RPMI8226 (cell line): ENCODE measurements at regions not wholly inside any gene's neighbourhood (a gene's known extent, or its start where the extent isn't known, plus 50 kb on each side); places are given as distances from the start of the nearest gene placed in this dataset.
"Not testable (repeated sequence)": the region's sequence is repeated elsewhere in the genome, so short reads cannot be mapped to it uniquely, and the experiment has no call there.

Experiments used
- DNase-seq: peaks from one replicate; pipeline ENCODE4 v3.0.0-alpha.2; 2015

- no peak for DNase-seq
Measured at GRCh38 chr18:42334931-42335330, 379.9 kb downstream of the PIK3C3 start.

- DNase-seq: no peak
Measured at GRCh38 chr18:42336139-42336538, 381.1 kb downstream of the PIK3C3 start.

DNA sequence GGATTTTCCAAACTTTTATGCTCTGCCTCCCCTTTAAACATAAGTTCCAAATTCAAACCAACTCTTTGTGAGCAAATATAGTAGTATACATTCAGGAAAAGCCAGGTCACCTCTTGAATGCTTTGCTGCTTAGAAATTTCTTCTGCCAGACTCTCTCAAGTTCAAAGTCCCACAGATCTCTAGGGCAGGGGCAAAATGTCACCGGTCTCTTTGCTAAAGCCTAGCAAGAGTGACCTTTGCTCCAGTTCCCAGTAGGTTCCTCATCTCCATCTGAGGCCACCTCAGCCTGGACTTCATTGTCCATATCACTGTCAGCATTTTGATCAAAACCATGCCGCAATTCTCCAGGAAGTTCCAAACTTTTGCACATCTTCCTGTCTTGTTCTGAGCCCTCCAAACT lies 382.3 kb downstream of the PIK3C3 start:
- not testable (repeated sequence) for DNase-seq

GRCh38 chr18:42338683-42339082 lies 383.6 kb downstream of the PIK3C3 start:
- DNase-seq: no peak

DNA sequence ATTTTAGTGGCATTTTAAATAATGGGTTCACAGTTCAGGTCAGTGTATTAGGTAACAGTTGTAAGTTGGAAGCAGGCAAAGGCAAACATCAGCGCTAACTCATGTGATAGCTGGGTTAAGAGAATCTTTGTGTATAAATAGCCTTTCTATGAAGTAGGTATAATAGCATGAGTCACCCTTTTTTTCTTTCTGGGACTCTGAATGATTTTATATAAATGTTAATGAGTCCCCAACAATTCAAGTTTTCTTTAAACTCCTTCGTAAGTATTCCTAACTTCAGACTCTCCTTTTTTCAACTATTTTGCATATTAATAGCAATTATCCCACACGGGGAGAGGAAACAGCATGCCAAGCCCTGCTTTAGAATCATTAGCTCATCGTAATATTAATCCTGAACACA lies 384.3 kb downstream of the PIK3C3 start:
- no peak for DNase-seq

DNA sequence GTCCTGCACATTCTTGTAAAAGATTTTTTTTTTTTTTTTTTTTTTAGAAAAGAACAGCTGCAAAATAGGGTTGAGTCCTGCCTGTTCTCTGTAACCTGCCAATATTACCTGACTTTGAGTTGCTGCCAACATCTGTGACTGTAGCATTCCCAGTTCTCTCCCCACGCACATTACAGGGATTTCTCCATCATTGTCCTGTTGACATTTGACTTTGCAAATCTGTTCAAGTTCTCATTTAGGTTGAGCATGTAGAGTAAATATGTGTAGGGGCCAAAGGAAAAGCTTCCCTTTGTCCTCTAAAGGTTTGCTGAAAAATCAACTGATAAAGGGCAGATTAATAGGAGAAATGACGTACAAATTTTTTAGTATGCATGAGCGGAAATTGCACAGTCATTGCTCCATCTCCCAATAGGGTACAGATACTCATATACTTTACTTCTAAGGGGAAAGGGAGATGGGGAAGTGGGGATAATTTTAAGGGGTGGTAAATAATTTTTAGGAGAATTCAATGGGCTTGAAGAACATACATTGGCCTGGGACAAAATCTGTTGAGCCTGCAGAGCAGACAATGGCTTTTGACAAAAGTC lies 385.5 kb downstream of the PIK3C3 start:
- DNase-seq: no peak

DNA sequence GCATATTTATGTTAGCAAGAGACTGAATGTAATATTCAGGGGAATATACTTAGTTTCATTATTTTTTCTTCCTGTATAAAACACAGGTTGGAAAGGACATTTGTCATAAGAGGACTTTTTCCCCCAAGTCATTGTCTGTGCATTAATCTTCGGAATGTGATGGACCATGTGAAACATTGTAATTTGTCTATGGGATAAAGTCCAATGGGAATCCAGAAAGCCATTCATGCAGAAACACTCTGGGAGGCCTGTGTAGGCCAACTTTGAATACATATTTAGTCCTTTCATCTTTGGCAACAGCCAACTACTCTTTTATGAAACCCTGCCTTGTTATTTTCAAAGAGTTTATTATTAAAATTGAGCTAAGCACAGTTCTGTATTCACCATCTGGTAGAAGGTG lies 386.4 kb downstream of the PIK3C3 start:
- no peak for DNase-seq

DNA sequence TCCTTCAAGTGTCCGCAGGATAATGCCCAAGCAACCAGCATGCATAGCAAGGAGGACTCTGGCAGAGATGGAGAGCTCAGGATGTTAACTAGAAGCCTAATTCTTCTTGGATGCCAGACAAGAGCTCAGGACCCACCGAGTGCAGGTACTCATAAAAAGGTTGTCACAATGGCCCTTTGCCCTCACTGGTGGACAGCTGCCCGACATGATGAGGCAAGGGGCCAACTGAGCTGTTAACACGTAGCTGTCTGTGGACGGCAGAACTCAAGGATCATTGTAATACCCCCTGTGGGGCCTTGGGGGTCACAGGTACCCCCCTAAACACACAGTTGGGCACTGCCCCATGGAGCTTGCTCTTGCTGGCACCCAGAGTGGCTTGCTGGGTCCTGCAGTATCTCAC lies 393.7 kb downstream of the PIK3C3 start:
- no peak for DNase-seq

DNA sequence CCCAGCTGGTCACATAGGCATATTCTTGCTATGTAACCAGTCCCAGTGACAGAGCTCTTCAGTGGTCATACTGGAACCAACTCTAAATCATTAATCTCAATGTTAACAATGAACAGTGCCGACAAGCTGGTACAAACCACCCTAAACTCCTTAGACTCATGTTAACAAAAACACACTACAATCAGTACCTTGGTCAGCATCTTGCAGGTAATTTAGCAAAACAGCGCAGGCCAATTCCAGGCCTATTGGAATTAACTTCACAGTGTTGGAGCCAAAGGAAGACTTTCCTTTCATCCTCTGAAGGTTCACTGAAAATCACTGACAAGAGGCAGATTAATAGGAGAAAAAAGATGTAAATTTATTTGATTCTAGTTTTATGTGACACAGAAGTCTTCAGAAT lies 396.4 kb downstream of the PIK3C3 start:
- DNase-seq: no peak

- no peak for DNase-seq
Measured at GRCh38 chr18:42360716-42361115, 405.7 kb downstream of the PIK3C3 start.

- no peak for DNase-seq
Measured at GRCh38 chr18:42363446-42364441, 408.7 kb downstream of the PIK3C3 start.

- DNase-seq: no peak
Measured at GRCh38 chr18:42364766-42365165, 409.7 kb downstream of the PIK3C3 start.

DNA sequence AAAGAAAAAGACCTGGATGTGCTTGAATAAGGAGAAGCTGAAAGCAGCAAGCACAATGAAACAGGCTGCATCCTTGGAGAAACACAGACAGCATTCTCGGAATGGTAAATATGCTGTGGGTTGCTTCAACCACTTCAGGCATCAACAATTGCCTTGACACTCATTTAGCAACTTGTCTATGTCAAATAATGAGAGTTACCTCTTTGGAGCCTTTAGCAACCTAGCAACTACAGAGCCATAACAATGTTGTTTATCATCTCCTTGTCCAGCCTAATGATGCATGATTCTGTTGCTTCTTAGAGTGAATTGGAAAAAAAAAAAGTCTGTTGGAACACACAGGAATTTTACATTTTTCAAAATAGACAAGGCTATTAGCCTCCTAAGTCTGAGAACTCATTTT lies 410.6 kb downstream of the PIK3C3 start:
- no peak for DNase-seq

- no peak for DNase-seq
Measured at GRCh38 chr18:42373584-42373983, 418.6 kb downstream of the PIK3C3 start.

GRCh38 chr18:42374961-42375360 lies 419.9 kb downstream of the PIK3C3 start:
- no peak for DNase-seq

- not testable (repeated sequence) for DNase-seq
Measured at GRCh38 chr18:42378854-42379253, 423.8 kb downstream of the PIK3C3 start.

DNA sequence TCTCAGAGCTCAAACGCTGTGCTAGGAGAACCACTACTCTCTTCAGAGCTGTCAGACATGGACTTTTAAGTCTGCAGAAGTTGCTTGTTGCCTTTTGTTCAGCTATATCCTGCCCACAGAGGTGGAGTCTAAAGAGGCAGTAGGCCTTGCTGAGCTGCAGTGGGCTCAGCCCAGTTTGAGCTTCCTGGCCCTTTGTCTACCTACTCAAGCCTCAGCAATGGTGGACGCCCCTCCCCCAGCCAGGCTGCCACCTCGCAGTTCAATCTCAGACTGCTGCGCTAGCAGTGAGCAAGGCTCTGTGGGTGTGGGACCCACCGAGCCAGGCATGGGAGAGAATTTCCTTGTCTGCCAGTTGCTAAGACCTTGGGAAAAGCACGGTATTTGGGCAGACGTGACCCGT lies 426.2 kb downstream of the PIK3C3 start:
- DNase-seq: not testable (repeated sequence)

DNA sequence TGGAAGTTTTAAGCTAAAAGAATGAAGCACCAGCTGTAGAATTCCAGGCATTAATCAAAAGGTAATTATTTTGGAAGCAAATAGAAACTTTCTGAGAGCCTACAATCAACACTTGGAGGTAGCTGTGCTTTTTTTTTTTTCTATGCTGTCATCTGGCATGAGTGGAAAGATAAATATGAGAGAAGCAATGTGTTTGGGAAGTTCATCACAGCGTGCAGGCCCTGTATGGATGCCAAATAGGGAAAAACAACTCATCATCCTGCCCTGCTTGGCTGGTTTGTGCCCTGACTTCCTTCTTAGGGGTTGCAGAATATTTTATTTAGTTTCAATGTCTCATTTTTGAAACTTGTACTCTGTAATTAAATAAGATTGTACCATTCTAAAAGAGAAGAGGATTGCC lies 437.4 kb downstream of the PIK3C3 start:
- DNase-seq: no peak

DNA sequence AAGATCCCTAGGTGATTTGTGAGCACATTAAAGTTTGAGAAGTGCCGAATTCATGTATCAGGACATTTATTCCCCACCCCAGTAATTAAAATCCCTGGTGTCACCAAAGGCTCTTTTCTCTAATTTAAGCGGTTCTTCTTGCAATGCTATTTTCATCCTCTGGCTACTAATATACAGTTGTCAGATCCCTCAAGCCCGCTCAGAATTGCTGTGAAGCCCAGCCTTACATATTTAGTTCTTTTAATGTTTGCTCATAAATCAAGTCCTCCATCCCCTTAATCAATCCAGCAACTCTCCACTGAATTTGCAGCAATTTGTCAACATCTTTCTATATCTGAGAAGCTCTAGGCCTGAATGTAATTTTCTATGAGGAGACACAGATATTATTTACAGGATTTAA lies 437.9 kb downstream of the PIK3C3 start:
- DNase-seq: no peak

- DNase-seq: no peak
Measured at GRCh38 chr18:42394238-42394637, 439.2 kb downstream of the PIK3C3 start.

DNA sequence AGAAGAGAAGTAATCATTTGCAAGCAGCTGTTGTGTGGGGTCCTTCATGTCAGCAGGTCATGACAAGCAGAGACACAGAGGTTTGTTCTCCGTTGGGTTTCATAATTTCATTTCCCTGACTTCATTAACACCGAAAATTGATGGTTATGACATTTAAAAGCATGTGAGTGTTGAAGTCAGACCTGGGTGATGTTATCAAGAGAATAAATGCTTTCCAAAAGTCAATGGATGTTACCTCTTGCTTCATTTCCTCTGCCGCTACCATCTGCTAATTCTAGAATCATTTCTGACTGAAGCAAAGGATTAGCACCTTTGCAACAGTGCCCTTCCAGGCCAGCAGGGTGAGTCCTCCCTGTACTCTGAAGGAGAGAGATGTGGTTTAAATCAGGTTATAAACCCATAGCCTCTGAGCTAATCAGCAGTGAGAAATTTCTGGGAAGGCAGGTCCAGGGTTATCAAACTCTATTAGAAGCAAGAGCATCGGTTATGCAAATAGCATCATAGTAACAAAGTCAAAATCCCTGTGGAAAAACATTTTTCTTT lies 446.2 kb downstream of the PIK3C3 start:
- no peak for DNase-seq

DNA sequence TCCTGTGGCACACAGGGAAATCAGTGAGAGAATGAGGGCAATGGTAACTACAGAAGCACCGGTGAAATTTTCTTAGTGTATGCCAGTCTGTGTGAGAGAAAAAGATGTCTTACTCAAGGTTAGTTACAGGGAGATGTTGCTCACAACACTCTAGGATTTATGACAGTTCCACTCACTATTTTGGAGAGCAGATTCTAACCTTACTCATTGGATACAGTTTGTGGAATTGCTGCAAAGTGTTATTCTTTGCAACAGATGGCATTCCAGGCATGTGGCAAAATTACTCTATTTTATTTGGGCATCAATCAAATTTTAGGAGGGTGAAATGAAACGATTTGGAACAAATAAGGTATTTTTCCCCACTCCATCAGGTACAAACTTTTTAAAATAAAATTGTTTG lies 449.1 kb downstream of the PIK3C3 start:
- no peak for DNase-seq

- no peak for DNase-seq
Measured at GRCh38 chr18:42409005-42409404, 454.0 kb downstream of the PIK3C3 start.

GRCh38 chr18:42412281-42412680 lies 457.2 kb downstream of the PIK3C3 start:
- no peak for DNase-seq
